Endothelial cell of umbilical vein (primary cell): ENCODE measurements at regions not wholly inside any gene's neighbourhood (a gene's known extent, or its start where the extent isn't known, plus 50 kb on each side); places are given as distances from the start of the nearest gene placed in this dataset.

ENCODE experiments used
- BruUV-seq: library from RNA; stranded (reverse); fragments of 400-500 nt; replicated peaks from 2 replicates; lab custom pipeline; 2021; lab: Mats Ljungman, UMichigan
- CTCF ChIA-PET: fragments of 300-600, 350-600 bp; sonication (Branson Sonifier 250); formaldehyde crosslinking; loops from one replicate; lab custom pipeline; 2021; ENCODE audit warnings: antibody characterized with exemption, inconsistent platforms; lab: Charles Lee
- POLR2A ChIA-PET: fragments of 300-600, 350-600 bp; sonication (Branson Sonifier 250); formaldehyde crosslinking; loops from one replicate; lab custom pipeline; 2021; ENCODE audit warnings: antibody characterized with exemption, inconsistent platforms; lab: Charles Lee
- DNase-seq: peaks from one replicate; pipeline ENCODE4 v3.0.0-alpha.2; 2011; ENCODE audit warnings: low read depth, low spot score
- FAIRE-seq: peaks from 2 replicates; lab custom pipeline; 2011; peaks lifted over from hg19 to GRCh38; lab: Jason Lieb, UNC
- H2AFZ ChIP-seq: 2 replicates; pipeline ENCODE4 v1.6.0; 2012; ENCODE audit warnings: low read depth, low read length, control low read depth, inconsistent platforms
- H3K27ac ChIP-seq: 2 replicates; pipeline ENCODE4 v1.5.1; 2011; ENCODE audit warnings: low read depth, mild to moderate bottlenecking, control low read depth, low read length, moderate library complexity; ENCODE audit not compliant: insufficient read depth
- H3K27me3 ChIP-seq, 2 experiments: 2 replicates each; pipeline versions ENCODE4 v1.6.0 to v1.6.1; 2011; ENCODE audit warnings: low read length in 2 of 2, mixed read lengths in 1 of 2; ENCODE audit not compliant: control insufficient read depth in 2 of 2, insufficient read depth in 2 of 2
- H3K36me3 ChIP-seq, 2 experiments: 2 replicates in 1 of 2; 3 replicates in 1 of 2; pipeline ENCODE4 v1.5.1; 2011; ENCODE audit warnings: low read length in 2 of 2, mild to moderate bottlenecking in 1 of 2, moderate library complexity in 1 of 2; ENCODE audit not compliant: control insufficient read depth in 2 of 2, insufficient read depth in 2 of 2; ENCODE audit errors: extremely low read depth in 1 of 2
- H3K4me1 ChIP-seq: 3 replicates; pipeline ENCODE4 v1.5.1; 2011; ENCODE audit warnings: mild to moderate bottlenecking, low read length; ENCODE audit not compliant: control insufficient read depth, insufficient read depth; ENCODE audit errors: extremely low read depth
- H3K4me2 ChIP-seq: 2 replicates; pipeline ENCODE4 v1.6.1; 2011; ENCODE audit warnings: low read length, control low read depth, mixed read lengths; ENCODE audit not compliant: insufficient read depth
- H3K4me3 ChIP-seq, 3 experiments: fragments of 200-600 bp in 1 of 3; sonication (generic), shearing (Covaris generic) in 1 of 3; replicated peaks in 1 of 3; 2 replicates each; pipeline ENCODE4 v1.5.1; 2011 to 2016; ENCODE audit warnings: control low read depth in 3 of 3, low read length in 3 of 3, mild to moderate bottlenecking in 2 of 3, inconsistent platforms in 1 of 3, low read depth in 1 of 3, moderate library complexity in 1 of 3; ENCODE audit not compliant: insufficient read depth in 1 of 3
- H3K79me2 ChIP-seq: 2 replicates; pipeline ENCODE4 v1.6.0; 2012; ENCODE audit warnings: low read length, inconsistent platforms; ENCODE audit not compliant: control insufficient read depth, insufficient read depth
- H3K9ac ChIP-seq: replicated peaks from 2 replicates; pipeline ENCODE3; 2011; ENCODE audit warnings: low read length, control low read depth; ENCODE audit not compliant: insufficient read depth; ENCODE audit errors: extremely low read depth
- H3K9me1 ChIP-seq: replicated peaks from 3 replicates; pipeline ENCODE4 v1.6.0; 2011; ENCODE audit warnings: mild to moderate bottlenecking, low read length; ENCODE audit not compliant: control insufficient read depth, insufficient read depth; ENCODE audit errors: extremely low read depth
- H3K9me3 ChIP-seq: replicated peaks from 2 replicates; pipeline ENCODE4 v1.5.1; 2012; ENCODE audit warnings: low read length, inconsistent platforms; ENCODE audit not compliant: control insufficient read depth, insufficient read depth
- H4K20me1 ChIP-seq: replicated peaks from 2 replicates; pipeline ENCODE3; 2011; ENCODE audit warnings: mild to moderate bottlenecking, low read length; ENCODE audit not compliant: control insufficient read depth, insufficient read depth; ENCODE audit errors: extremely low read depth
- CTCF ChIP-seq, 2 donors: IDR thresholded peaks; 1 replicate in 1 of 2; 2 replicates in 1 of 2; pipeline ENCODE4 v1.5.1; 2011; ENCODE audit warnings: low read length in 2 of 2, mild to moderate bottlenecking in 2 of 2, moderate library complexity in 2 of 2, control low read depth in 1 of 2, inconsistent platforms in 1 of 2, low read depth in 1 of 2; ENCODE audit not compliant: insufficient read depth in 1 of 2; ENCODE audit errors: extremely low read depth in 1 of 2
- EZH2 ChIP-seq: IDR thresholded peaks from 2 replicates; pipeline ENCODE4 v1.6.1; 2012; ENCODE audit warnings: borderline replicate concordance, low read depth, mild to moderate bottlenecking, moderate library complexity, low read length, inconsistent platforms; ENCODE audit not compliant: severe bottlenecking
- FOS ChIP-seq: IDR thresholded peaks from 2 replicates; pipeline ENCODE4 v1.6.1; 2011; ENCODE audit warnings: mild to moderate bottlenecking, low read length, moderate library complexity, borderline replicate concordance; ENCODE audit not compliant: insufficient read depth
- GATA2 ChIP-seq: IDR thresholded peaks from 2 replicates; pipeline ENCODE4 v1.7.0; 2011; ENCODE audit warnings: low read depth, mild to moderate bottlenecking, moderate library complexity, mixed read lengths, low read length; ENCODE audit not compliant: insufficient read length, insufficient read depth
- JUN ChIP-seq: IDR thresholded peaks from 2 replicates; pipeline ENCODE4 v1.6.1; 2011; ENCODE audit warnings: borderline replicate concordance, low read depth; ENCODE audit not compliant: insufficient read length, insufficient read depth
- MYC ChIP-seq: IDR thresholded peaks from one replicate; pipeline ENCODE4 v1.6.1; 2011; ENCODE audit warnings: mild to moderate bottlenecking, low read depth, low read length
- POLR2A ChIP-seq: IDR thresholded peaks from 2 replicates; pipeline ENCODE4 v1.6.1; 2012; ENCODE audit warnings: low read depth, mild to moderate bottlenecking, control low read depth, low read length
- POLR2AphosphoS5 ChIP-seq: IDR thresholded peaks from 2 replicates; pipeline ENCODE4 v1.6.1; 2012; ENCODE audit warnings: low read depth, mild to moderate bottlenecking, control low read depth, low read length, moderate library complexity; ENCODE audit not compliant: insufficient read depth
- dilution Hi-C: fragments of 300-500 bp; cut with MboI; formaldehyde crosslinking; loops from one replicate; pipeline ENCODE4 v1.15.0; 2019; ENCODE audit warnings: low sequenced_read_pairs; ENCODE audit not compliant: extremely low pct_ligation_motif_present
- intact Hi-C: fragments of 100-400 bp; cut with micrococcal nuclease; formaldehyde crosslinking; loops from one replicate; pipeline ENCODE4 v1.10.0; 2022
- TF ChIP-seq, protein P1 (sequence below): IDR thresholded peaks from 2 replicates; pipeline ENCODE4 v1.6.1; 2011; ENCODE audit not compliant: insufficient read depth, insufficient read length

- Histone ChIP-seq H3K9me3 (no peaks in the 10 kb centered on the region), H3K27ac (peak overlapping the region; percentile 90), H3K9ac (peak overlapping the region; percentile 63), H3K9me1 (no peaks in the 10 kb centered on the region), H3K4me1 (peaks cover 58% of the 10 kb centered on the region), H3K4me2 (peak overlapping the region; percentile 91), H3K4me3 (peak overlapping the region in 1 of 3 experiments; percentile 18), H3K79me2 (no peaks in the 10 kb centered on the region), H2AFZ (no peak overlapping the region), H3K27me3 (no peaks in the 10 kb centered on the region), H4K20me1 (no peaks in the 10 kb centered on the region), H3K36me3 (no peaks in the 10 kb centered on the region)
- CTCF ChIA-PET = interaction anchor here (1.5 to 2.2 kb wide), 3 partner anchors 16 to 160 kb away, joined by 3 to 8 read pairs (median 4); no protein-coding TSS in a partner anchor
- intact Hi-C loops (loop anchor here (5.0 kb wide), 1 partner anchor 245 kb away; no protein-coding TSS in a partner anchor), dilution Hi-C loops (no loop called here)
- TF ChIP-seq EZH2 = no peak
- TF ChIP-seq POLR2AphosphoS5 = peak; percentile 73
- no peak for TF ChIP-seq CTCF (IDR thresholded peaks at IDR 0.05; ENCODE audit: extremely low read depth in 1 of 2, insufficient read depth in 1 of 2, low read depth in 1 of 2, low read length in 2 of 2)
- peak; percentile 75 for TF ChIP-seq GATA2
- TF ChIP-seq, protein P1, sequence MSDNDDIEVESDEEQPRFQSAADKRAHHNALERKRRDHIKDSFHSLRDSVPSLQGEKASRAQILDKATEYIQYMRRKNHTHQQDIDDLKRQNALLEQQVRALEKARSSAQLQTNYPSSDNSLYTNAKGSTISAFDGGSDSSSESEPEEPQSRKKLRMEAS = no peak
- no peak for TF ChIP-seq MYC
- peak; percentile 93 for TF ChIP-seq FOS
- peak; percentile 97 for TF ChIP-seq JUN
- TF ChIP-seq POLR2A = no peak
- DNase-seq = peak; percentile 96
- FAIRE-seq = peak; percentile 94
- no TSS peak for BruUV-seq
- POLR2A ChIA-PET = interaction anchor here (0.7 kb wide), 2 partner anchors 20 to 854 kb away, joined by 3 to 4 read pairs; no protein-coding TSS in a partner anchor
Measured at GRCh38 chr3:98977520-98977919, 76.0 kb upstream of the DCBLD2 start.
